Natural killer cell (primary cell): ENCODE measurements at regions not wholly inside any gene's neighbourhood (a gene's known extent, or its start where the extent isn't known, plus 50 kb on each side); places are given as distances from the start of the nearest gene placed in this dataset.
"Not testable (repeated sequence)": the region's sequence is repeated elsewhere in the genome, so short reads cannot be mapped to it uniquely, and the experiment has no call there.

Experiments
- ATAC-seq, 3 donors: fragments of 150-1000 bp in 2 of 3; fragments of 200-7000 bp in 1 of 3; cut with Tn5 transposase; 1 replicate in 1 of 3; 2 replicates in 2 of 3; pipeline ENCODE4 v1.10.0; 2021; ENCODE audit warnings: mild to moderate bottlenecking in 2 of 3, moderate library complexity in 2 of 3
- DNase-seq, 2 donors: peaks; one replicate each; pipeline versions ENCODE4 v3.0.0 to v3.0.0-alpha.2; 2013 to 2021; ENCODE audit warnings: mixed read lengths in 1 of 2
- H3K27ac ChIP-seq: one replicate; pipeline ENCODE4 v1.5.1; 2013; ENCODE audit warnings: mild to moderate bottlenecking, low read length
- H3K27me3 ChIP-seq: one replicate; pipeline ENCODE4 v1.6.1; 2013; ENCODE audit warnings: low read length; ENCODE audit not compliant: control insufficient read depth, insufficient read depth
- H3K36me3 ChIP-seq: one replicate; pipeline ENCODE4 v1.6.1; 2013; ENCODE audit warnings: low read length; ENCODE audit not compliant: control insufficient read depth, insufficient read depth
- H3K4me1 ChIP-seq: one replicate; pipeline ENCODE4 v1.6.1; 2013; ENCODE audit warnings: low read length; ENCODE audit not compliant: control insufficient read depth, insufficient read depth
- H3K4me3 ChIP-seq: one replicate; pipeline ENCODE4 v1.5.1; 2013; ENCODE audit warnings: low read length
- H3K9me3 ChIP-seq: one replicate; pipeline ENCODE4 v1.6.1; 2013; ENCODE audit warnings: low read length; ENCODE audit not compliant: control insufficient read depth, insufficient read depth
- H3K27ac Mint-ChIP-seq, 2 donors: one replicate each; pipeline ENCODE4 v1.8.0; 2022; ENCODE audit warnings: mild to moderate bottlenecking in 2 of 2, mixed read lengths in 2 of 2, moderate library complexity in 1 of 2
- H3K27me3 Mint-ChIP-seq, 2 donors: one replicate each; pipeline ENCODE4 v1.8.0; 2022; ENCODE audit warnings: low read depth in 2 of 2, mixed read lengths in 2 of 2
- H3K36me3 Mint-ChIP-seq: one replicate; pipeline ENCODE4 v1.8.0; 2022; ENCODE audit warnings: mixed read lengths
- H3K4me1 Mint-ChIP-seq, 2 donors: one replicate each; pipeline ENCODE4 v1.8.0; 2022; ENCODE audit warnings: mixed read lengths in 2 of 2
- H3K4me3 Mint-ChIP-seq: one replicate; pipeline ENCODE4 v1.8.0; 2022; ENCODE audit warnings: mild to moderate bottlenecking, moderate library complexity, mixed read lengths
- H3K9me3 Mint-ChIP-seq, 2 donors: one replicate each; pipeline ENCODE4 v1.8.0; 2022; ENCODE audit warnings: mixed read lengths in 2 of 2
- WGBS: methylation state at CpG from one replicate; pipeline ENCODE4 v1.1.7; 2013; ENCODE audit warnings: missing lambda C conversion rate; ENCODE audit not compliant: insufficient coverage; 5-methylcytosine and 5-hydroxymethylcytosine counted together
- intact Hi-C: fragments of 100-400 bp; cut with micrococcal nuclease; formaldehyde crosslinking; loops from one replicate; pipeline ENCODE4 v1.14.2; 2022
- TF ChIP-seq, protein P1 (sequence below): fragments of 200-600 bp; IDR thresholded peaks from one replicate; pipeline ENCODE4 v1.8.0; 2022; ENCODE audit warnings: antibody characterized with exemption

- Mint-ChIP-seq H3K36me3 (peaks cover 25% of the 10 kb centered on the region), H3K9me3 (peaks cover 10 to 22% of the 10 kb centered on the region in 2 donors), H3K4me3 (no peak overlapping the region), H3K4me1 (no peaks in the 10 kb centered on the region), H3K27me3 (no peaks in the 10 kb centered on the region), H3K27ac (no peak overlapping the region)
- no peak overlapping the region for H3K27ac ChIP-seq
- no peaks in the 10 kb centered on the region for H3K36me3 ChIP-seq
- intact Hi-C loops: no loop called here
- 60% methylated on average over 1 of the region's 2 CpGs for WGBS
- no peaks in the 10 kb centered on the region for H3K27me3 ChIP-seq
- DNase-seq (no peak), ATAC-seq (no peak)
- peaks cover 2% of the 10 kb centered on the region for H3K9me3 ChIP-seq
- TF ChIP-seq, protein P1, sequence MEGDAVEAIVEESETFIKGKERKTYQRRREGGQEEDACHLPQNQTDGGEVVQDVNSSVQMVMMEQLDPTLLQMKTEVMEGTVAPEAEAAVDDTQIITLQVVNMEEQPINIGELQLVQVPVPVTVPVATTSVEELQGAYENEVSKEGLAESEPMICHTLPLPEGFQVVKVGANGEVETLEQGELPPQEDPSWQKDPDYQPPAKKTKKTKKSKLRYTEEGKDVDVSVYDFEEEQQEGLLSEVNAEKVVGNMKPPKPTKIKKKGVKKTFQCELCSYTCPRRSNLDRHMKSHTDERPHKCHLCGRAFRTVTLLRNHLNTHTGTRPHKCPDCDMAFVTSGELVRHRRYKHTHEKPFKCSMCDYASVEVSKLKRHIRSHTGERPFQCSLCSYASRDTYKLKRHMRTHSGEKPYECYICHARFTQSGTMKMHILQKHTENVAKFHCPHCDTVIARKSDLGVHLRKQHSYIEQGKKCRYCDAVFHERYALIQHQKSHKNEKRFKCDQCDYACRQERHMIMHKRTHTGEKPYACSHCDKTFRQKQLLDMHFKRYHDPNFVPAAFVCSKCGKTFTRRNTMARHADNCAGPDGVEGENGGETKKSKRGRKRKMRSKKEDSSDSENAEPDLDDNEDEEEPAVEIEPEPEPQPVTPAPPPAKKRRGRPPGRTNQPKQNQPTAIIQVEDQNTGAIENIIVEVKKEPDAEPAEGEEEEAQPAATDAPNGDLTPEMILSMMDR: no peak
- H3K4me1 ChIP-seq: no peaks in the 10 kb centered on the region
- H3K4me3 ChIP-seq: no peak overlapping the region
Observed at GRCh38 chr2:140076164-140076563, 1296.0 kb upstream of the NXPH2 start.

GRCh38 chr2:140073763-140074162 is 1293.6 kb upstream of the NXPH2 start:
- H3K4me1 ChIP-seq, H3K27me3 ChIP-seq, H3K27me3 Mint-ChIP-seq, ATAC-seq, H3K4me3 ChIP-seq, H3K36me3 ChIP-seq, H3K27ac Mint-ChIP-seq, H3K4me3 Mint-ChIP-seq, H3K4me1 Mint-ChIP-seq, intact Hi-C loops, H3K9me3 ChIP-seq, DNase-seq, H3K27ac ChIP-seq: not testable (repeated sequence)
- WGBS: 95% methylated on average over 30 of the region's 30 CpGs
- H3K36me3 Mint-ChIP-seq: peaks cover 34% of the 10 kb centered on the region
- H3K9me3 Mint-ChIP-seq: peaks cover 17 to 30% of the 10 kb centered on the region in 2 donors

DNA sequence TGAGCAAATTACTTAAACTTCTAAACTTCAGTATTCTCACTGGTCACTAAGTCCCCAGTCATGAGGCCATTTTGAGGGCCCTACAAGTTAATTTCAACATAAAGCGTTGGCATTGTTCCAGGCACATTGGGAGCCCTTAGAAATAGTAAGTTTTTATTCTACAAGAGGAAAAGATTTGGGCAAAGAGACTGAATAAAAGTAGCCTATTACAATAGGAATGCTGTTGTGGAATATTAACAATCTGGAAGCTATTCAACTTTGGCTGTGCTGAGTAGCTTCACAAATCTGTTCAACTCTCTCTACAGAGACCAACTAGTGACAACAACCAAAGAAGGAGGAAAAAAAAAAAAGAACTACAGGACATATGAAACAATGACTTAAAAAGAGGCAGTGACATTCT is 1287.5 kb upstream of the NXPH2 start:
- intact Hi-C loops: no loop called here
- DNase-seq (no peak), ATAC-seq (no peak)
- TF ChIP-seq, protein P1: no peak
- Histone ChIP-seq H3K27me3 (no peaks in the 10 kb centered on the region), H3K4me1 (no peaks in the 10 kb centered on the region), H3K36me3 (no peaks in the 10 kb centered on the region), H3K9me3 (no peaks in the 10 kb centered on the region), H3K4me3 (no peak overlapping the region), H3K27ac (no peak overlapping the region)
- Mint-ChIP-seq H3K27me3 (no peaks in the 10 kb centered on the region), H3K36me3 (peaks cover 21% of the 10 kb centered on the region), H3K27ac (no peak overlapping the region), H3K4me1 (no peaks in the 10 kb centered on the region), H3K4me3 (no peak overlapping the region), H3K9me3 (peaks cover 20 to 30% of the 10 kb centered on the region in 2 donors)
- 63% methylated on average over 1 of the region's 1 CpG for WGBS

- 95% methylated on average over 1 of the region's 1 CpG for WGBS
- intact Hi-C loops: no loop called here
- Histone ChIP-seq H3K27ac (no peak overlapping the region), H3K4me1 (no peaks in the 10 kb centered on the region), H3K4me3 (no peak overlapping the region), H3K9me3 (no peaks in the 10 kb centered on the region), H3K36me3 (no peaks in the 10 kb centered on the region), H3K27me3 (no peaks in the 10 kb centered on the region)
- H3K27ac Mint-ChIP-seq: no peak overlapping the region
- no peak for ATAC-seq
- DNase-seq: no peak
- H3K4me1 Mint-ChIP-seq: no peaks in the 10 kb centered on the region
- H3K9me3 Mint-ChIP-seq: peaks cover 12 to 16% of the 10 kb centered on the region in 2 donors
- no peaks in the 10 kb centered on the region for H3K27me3 Mint-ChIP-seq
- H3K4me3 Mint-ChIP-seq: no peak overlapping the region
- peaks cover under 1% of the 10 kb centered on the region for H3K36me3 Mint-ChIP-seq
- TF ChIP-seq, protein P1: no peak
Observed at GRCh38 chr2:140064243-140064642, 1284.1 kb upstream of the NXPH2 start.
